MM.1S (cell line): ENCODE measurements at regions not wholly inside any gene's neighbourhood (a gene's known extent, or its start where the extent isn't known, plus 50 kb on each side); places are given as distances from the start of the nearest gene placed in this dataset.

Experiments
- DNase-seq: peaks from one replicate; pipeline ENCODE4 v3.0.0-alpha.2; 2015
- H2AFZ ChIP-seq: fragments of 300-600 bp; sonication (generic); 2 replicates; pipeline ENCODE4 v1.6.0; 2016; ENCODE audit warnings: antibody characterized with exemption, low read length
- H3F3A ChIP-seq: fragments of 300-600 bp; sonication (generic); 2 replicates; pipeline ENCODE4 v1.6.1; 2016; ENCODE audit warnings: mild to moderate bottlenecking, antibody characterized with exemption, low read length, moderate library complexity, mixed read lengths; ENCODE audit not compliant: insufficient read depth
- H3K27ac ChIP-seq: fragments of 300-600 bp; sonication (generic); 2 replicates; pipeline ENCODE4 v1.5.1; 2016; ENCODE audit warnings: mild to moderate bottlenecking, low read length
- H3K27me3 ChIP-seq: fragments of 300-600 bp; sonication (generic); replicated peaks from 2 replicates; pipeline ENCODE4 v1.6.0; 2016; ENCODE audit warnings: low read length; ENCODE audit not compliant: insufficient read depth
- H3K36me3 ChIP-seq: fragments of 300-600 bp; sonication (generic); replicated peaks from 2 replicates; pipeline ENCODE4 v1.6.1; 2016; ENCODE audit warnings: mild to moderate bottlenecking, low read length, mixed read lengths; ENCODE audit not compliant: insufficient read depth
- H3K4me1 ChIP-seq: fragments of 300-600 bp; sonication (generic); 2 replicates; pipeline ENCODE4 v1.6.1; 2016; ENCODE audit warnings: low read length, mixed read lengths
- H3K4me2 ChIP-seq: fragments of 300-600 bp; sonication (generic); 2 replicates; pipeline ENCODE4 v1.6.0; 2016; ENCODE audit warnings: low read depth, low read length
- H3K4me3 ChIP-seq: fragments of 300-600 bp; sonication (generic); 2 replicates; pipeline ENCODE4 v1.5.1; 2016; ENCODE audit warnings: low read length, mixed read lengths
- H3K79me2 ChIP-seq: fragments of 300-600 bp; sonication (generic); 2 replicates; pipeline ENCODE4 v1.6.1; 2016; ENCODE audit warnings: mixed run types, low read length, mixed read lengths
- H3K9ac ChIP-seq: fragments of 300-600 bp; sonication (generic); 2 replicates; pipeline ENCODE4 v1.6.1; 2016; ENCODE audit warnings: low read length, mixed read lengths
- H3K9me2 ChIP-seq: fragments of 300-600 bp; sonication (generic); replicated peaks from 2 replicates; pipeline ENCODE4 v1.6.1; 2016; ENCODE audit warnings: mild to moderate bottlenecking, low read length, mixed read lengths; ENCODE audit not compliant: insufficient read depth
- H3K9me3 ChIP-seq: fragments of 300-600 bp; sonication (generic); replicated peaks from 2 replicates; pipeline ENCODE4 v1.6.1; 2016; ENCODE audit warnings: mild to moderate bottlenecking, low read length, mixed read lengths; ENCODE audit not compliant: insufficient read depth
- H4K20me1 ChIP-seq: fragments of 300-600 bp; sonication (generic); 2 replicates; pipeline ENCODE4 v1.6.1; 2016; ENCODE audit warnings: mild to moderate bottlenecking, low read length, moderate library complexity, mixed read lengths; ENCODE audit not compliant: insufficient read depth
- CTCF ChIP-seq: fragments of 300-600 bp; sonication (generic); IDR thresholded peaks from 2 replicates; pipeline ENCODE4 v1.5.1; 2016; ENCODE audit warnings: antibody characterized with exemption, low read length, mixed read lengths
- EZH2 ChIP-seq: fragments of 300-600 bp; sonication (generic); optimal IDR thresholded peaks from 2 replicates; pipeline ENCODE3; 2017; ENCODE audit warnings: low read depth, mild to moderate bottlenecking, antibody characterized with exemption, low read length, mixed read lengths
- EZH2phosphoT487 ChIP-seq: fragments of 300-600 bp; sonication (generic); IDR thresholded peaks from 2 replicates; pipeline ENCODE4 v1.6.1; 2018; ENCODE audit warnings: antibody characterized with exemption, low read length

GRCh38 chr3:180391001-180391400 is 211.0 kb upstream of the TTC14 start:
- Histone ChIP-seq H3K36me3 (no peaks in the 10 kb centered on the region), H2AFZ (no peak overlapping the region), H3K9me2 (no peaks in the 10 kb centered on the region)

GRCh38 chr3:180401226-180401625 is 200.7 kb upstream of the TTC14 start:
- no peaks in the 10 kb centered on the region for H3K4me1 ChIP-seq
- H3K9me2 ChIP-seq, result no peaks in the 10 kb centered on the region
- no peak for TF ChIP-seq EZH2
- no peak for TF ChIP-seq EZH2phosphoT487
- TF ChIP-seq CTCF, result no peak
- H3K27me3 ChIP-seq, result no peaks in the 10 kb centered on the region
- H2AFZ ChIP-seq, result no peak overlapping the region
- no peaks in the 10 kb centered on the region for H4K20me1 ChIP-seq
- no peaks in the 10 kb centered on the region for H3K79me2 ChIP-seq
- H3K36me3 ChIP-seq, result no peaks in the 10 kb centered on the region
- H3K27ac ChIP-seq, result no peak overlapping the region
- no peaks in the 10 kb centered on the region for H3K9me3 ChIP-seq
- no peaks in the 10 kb centered on the region; the same call in 1 of the 2 replicates for H3F3A ChIP-seq
- H3K4me3 ChIP-seq, result no peak overlapping the region
- H3K9ac ChIP-seq, result no peak overlapping the region
- no peak overlapping the region for H3K4me2 ChIP-seq
- DNase-seq, result no peak

More at GRCh38 chr3:180391001-180391400, 211.0 kb upstream of the TTC14 start:
- no peaks in the 10 kb centered on the region for H3K79me2 ChIP-seq
- no peaks in the 10 kb centered on the region for H3K9me3 ChIP-seq
- no peak for TF ChIP-seq EZH2
- no peaks in the 10 kb centered on the region for H3F3A ChIP-seq
- H4K20me1 ChIP-seq, result no peaks in the 10 kb centered on the region
- no peak overlapping the region for H3K9ac ChIP-seq
- H3K4me2 ChIP-seq, result no peak overlapping the region
- no peak overlapping the region for H3K4me3 ChIP-seq
- no peaks in the 10 kb centered on the region for H3K4me1 ChIP-seq
- H3K27ac ChIP-seq, result no peak overlapping the region
- no peak for DNase-seq
- no peaks in the 10 kb centered on the region for H3K27me3 ChIP-seq

GRCh38 chr3:180402471-180403073 is 199.4 kb upstream of the TTC14 start:
- TF ChIP-seq EZH2, result no peak
- no peak for TF ChIP-seq CTCF
- no peak for TF ChIP-seq EZH2phosphoT487

GRCh38 chr3:180403156-180403555 is 198.8 kb upstream of the TTC14 start:
- no peaks in the 10 kb centered on the region for H3K9me2 ChIP-seq
- no peak overlapping the region for H3K27ac ChIP-seq
- no peaks in the 10 kb centered on the region for H3K79me2 ChIP-seq
- no peaks in the 10 kb centered on the region for H3K27me3 ChIP-seq
- no peak overlapping the region for H2AFZ ChIP-seq
- H3K9me3 ChIP-seq, result no peaks in the 10 kb centered on the region
- no peaks in the 10 kb centered on the region; the same call in 1 of the 2 replicates for H3F3A ChIP-seq
- no peak overlapping the region for H3K9ac ChIP-seq
- no peaks in the 10 kb centered on the region for H3K36me3 ChIP-seq
- no peak for DNase-seq
- no peak overlapping the region for H3K4me2 ChIP-seq
- no peaks in the 10 kb centered on the region for H4K20me1 ChIP-seq
- TF ChIP-seq EZH2 (no peak), EZH2phosphoT487 (no peak), CTCF (no peak)
- H3K4me3 ChIP-seq, result no peak overlapping the region
- no peaks in the 10 kb centered on the region for H3K4me1 ChIP-seq

More at GRCh38 chr3:180402471-180403073, 199.4 kb upstream of the TTC14 start:
- Histone ChIP-seq H3K27me3 (no peaks in the 10 kb centered on the region), H3K27ac (no peak overlapping the region), H3K79me2 (no peaks in the 10 kb centered on the region), H3K9me3 (no peaks in the 10 kb centered on the region), H3K4me2 (no peak overlapping the region), H3K36me3 (no peaks in the 10 kb centered on the region), H3F3A (no peaks in the 10 kb centered on the region; the same call in 1 of the 2 replicates), H4K20me1 (no peaks in the 10 kb centered on the region), H3K4me3 (no peak overlapping the region), H2AFZ (no peak overlapping the region), H3K4me1 (no peaks in the 10 kb centered on the region), H3K9me2 (no peaks in the 10 kb centered on the region), H3K9ac (no peak overlapping the region)
- DNase-seq, result no peak
